Glomerular visceral epithelial cell (primary cell): ENCODE measurements at regions not wholly inside any gene's neighbourhood (a gene's known extent, or its start where the extent isn't known, plus 50 kb on each side); places are given as distances from the start of the nearest gene placed in this dataset.
A peak's percentile ranks its signal among the peaks of the same experiment; 100 is the strongest.
"Not testable (repeated sequence)": the region's sequence is repeated elsewhere in the genome, so short reads cannot be mapped to it uniquely, and the experiment has no call there.

Experiments used
- DNase-seq: peaks from one replicate; pipeline ENCODE4 v3.0.0-alpha.2; 2016; ENCODE audit errors: extremely low spot score

DNA sequence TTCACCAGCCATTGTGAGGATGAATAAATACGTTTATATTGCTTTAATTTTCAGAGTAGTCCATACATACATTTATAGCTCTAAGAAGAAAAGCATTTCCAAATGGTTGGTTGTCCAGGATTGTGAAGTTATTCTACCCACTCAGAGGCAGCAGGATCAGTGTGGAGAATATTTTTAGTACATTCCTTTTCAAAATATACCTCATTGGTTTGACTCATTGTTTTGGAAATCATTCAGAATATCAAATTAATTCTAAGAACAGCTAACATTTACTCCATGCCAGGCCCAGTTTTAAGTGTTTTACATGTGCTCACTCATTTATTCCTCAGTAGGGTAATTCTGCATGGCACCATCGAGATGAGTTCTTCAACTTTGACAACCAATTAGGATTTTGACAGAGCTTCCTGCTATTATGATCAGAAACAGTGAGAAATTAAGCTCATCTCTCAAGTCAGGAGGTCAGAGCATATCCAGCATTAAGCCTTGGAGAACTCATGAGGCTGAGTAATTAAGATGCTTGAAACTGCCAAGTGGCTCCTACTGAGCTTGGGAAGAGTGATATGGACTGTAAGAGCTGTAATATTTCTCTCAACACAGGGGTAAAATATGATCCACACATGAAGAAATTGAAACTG, 153.3 kb upstream of the CLEC14A start:
- no peak for DNase-seq

DNA sequence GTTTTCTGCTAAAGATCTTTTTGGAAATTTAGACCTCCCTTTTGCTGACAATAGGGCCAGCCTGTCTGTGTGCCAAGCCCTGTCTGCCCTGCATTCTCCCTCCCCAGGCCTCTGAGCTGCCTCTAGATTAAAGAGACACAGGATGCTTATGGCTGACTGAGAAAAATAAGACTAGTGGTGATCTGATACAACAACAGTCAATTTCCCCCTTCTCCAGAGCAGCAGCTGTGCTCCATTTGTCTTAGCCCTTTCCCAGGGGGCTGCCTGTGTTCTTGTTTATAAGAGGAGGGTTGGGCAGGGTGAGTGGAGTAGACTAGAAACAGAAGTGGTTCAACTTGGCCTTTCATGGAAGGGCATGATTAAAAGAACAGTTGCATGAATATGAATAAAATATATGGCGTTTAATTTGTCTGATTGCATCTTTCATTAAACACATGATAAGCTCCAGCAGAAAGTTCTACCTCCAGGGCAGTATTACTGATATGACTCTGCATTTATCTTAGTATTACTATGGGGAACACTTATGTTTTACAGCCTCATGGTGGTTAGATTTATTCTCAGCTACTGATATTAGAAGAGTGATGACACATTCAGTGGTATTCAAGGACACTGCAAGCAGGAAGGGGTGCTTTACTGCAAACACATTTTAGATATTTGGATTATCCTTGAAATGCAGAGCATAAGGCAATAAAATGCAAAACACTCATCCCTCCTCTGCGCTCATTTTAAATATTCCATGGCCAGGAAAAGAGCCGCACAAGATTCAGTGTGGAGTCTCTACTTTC, 150.2 kb upstream of the CLEC14A start:
- no peak for DNase-seq

GRCh38 chr14:38404616-38405015, 148.7 kb upstream of the CLEC14A start:
- DNase-seq, result no peak

DNA sequence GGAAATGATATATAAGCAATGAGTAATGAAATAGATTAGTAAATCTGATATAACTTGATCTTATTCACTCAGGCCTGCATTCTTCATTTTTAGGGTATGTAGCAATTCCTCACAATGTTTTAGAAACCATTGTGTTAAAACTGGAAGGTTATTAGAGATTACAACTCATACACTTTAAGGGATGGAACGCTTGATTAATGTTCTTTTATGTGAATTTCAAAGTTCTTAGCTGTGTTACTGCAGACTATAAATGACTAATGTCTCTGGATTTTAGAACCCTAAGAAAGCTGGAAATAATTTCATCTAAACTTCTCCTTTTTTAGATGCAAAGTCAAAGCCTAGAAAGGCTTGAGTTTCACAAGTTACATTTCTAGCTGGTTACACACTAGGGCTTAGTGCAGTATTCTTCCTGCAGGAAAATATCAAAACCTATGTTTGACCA, 148.2 kb upstream of the CLEC14A start:
- no peak for DNase-seq

DNA sequence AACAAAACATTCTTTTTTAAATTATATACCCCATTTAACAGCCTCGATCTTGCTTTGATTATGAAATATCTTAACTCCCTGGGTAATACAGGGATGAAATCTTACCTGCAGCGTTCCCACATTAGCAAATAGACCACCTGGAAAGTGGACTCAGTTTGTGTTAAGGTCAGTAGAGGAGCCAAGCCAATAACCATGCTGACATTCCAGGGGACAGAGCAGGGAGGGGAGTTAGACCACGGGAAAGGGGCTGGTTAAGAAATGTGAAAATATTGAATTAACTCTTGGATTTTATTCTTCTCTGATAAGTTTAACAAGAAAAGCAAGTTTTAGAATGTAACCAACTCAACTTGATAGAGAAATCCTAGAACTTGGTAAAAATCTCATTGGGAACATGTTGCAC, 144.9 kb upstream of the CLEC14A start:
- no peak for DNase-seq

DNA sequence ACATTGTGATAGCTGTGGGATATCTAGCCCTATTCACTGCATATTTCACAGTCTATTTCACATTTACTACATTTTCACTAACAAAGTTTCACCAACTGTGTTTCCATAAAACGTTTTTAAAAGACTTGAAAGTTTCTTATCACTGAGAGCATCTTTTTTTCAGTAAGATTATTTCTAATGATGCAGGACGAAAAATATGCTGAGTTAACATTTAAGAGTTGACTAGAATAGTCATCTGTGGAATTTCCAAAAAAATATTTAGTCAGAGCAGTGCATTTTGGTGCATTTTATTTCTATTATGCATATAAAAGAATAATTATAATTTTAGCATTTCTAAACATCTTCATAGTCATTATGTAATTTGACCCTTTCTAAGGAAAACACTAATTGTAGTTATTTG, 143.8 kb upstream of the CLEC14A start:
- DNase-seq, result no peak

GRCh38 chr14:38394767-38395166, 138.9 kb upstream of the CLEC14A start:
- no peak for DNase-seq

- no peak for DNase-seq
Observed at GRCh38 chr14:38394064-38394463, 138.2 kb upstream of the CLEC14A start.

GRCh38 chr14:38391334-38391733, 135.4 kb upstream of the CLEC14A start:
- DNase-seq, result no peak

GRCh38 chr14:38389681-38390080, 133.8 kb upstream of the CLEC14A start:
- DNase-seq, result no peak

DNA sequence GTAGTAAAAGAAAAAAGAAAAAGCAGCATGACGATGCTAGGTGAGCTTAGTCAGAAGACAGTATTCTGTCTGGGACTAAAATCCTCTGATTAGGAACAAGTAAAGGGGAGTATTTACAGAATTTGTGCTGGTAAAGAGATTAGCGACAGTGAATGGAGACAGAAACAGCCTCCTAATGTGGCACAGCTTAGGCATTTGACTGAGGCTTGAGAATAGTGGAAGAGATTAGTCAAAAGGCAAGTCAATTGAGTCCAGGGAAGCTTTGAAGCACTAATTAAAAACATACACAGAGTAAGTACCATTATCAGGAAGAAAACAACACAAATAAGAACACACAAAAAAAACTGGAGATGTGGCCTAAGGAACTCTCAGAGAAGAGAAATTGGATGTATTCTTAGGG, 131.9 kb upstream of the CLEC14A start:
- DNase-seq, result no peak

- no peak for DNase-seq
Observed at GRCh38 chr14:38385836-38386235, 129.9 kb upstream of the CLEC14A start.

DNA sequence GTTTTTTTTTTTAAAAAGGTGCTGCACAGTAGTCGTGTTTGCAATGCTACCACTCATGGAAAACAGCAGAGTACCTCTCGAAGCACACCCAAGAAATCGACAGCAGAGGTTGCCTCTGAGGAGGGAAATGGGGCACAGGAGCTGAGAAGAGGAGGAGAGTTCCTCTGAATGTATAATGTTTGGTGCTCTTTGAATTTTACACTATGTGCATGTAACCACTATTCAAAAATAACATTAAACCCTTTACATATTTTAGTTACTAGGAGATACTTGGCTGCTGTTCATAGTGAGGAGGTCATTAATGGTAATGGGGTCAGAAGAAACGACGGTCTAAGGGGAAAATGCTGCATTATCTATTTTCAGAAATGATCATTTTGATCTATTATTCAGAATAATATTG, 129.4 kb upstream of the CLEC14A start:
- no peak for DNase-seq

- no peak for DNase-seq
Observed at GRCh38 chr14:38384741-38385140, 128.8 kb upstream of the CLEC14A start.

GRCh38 chr14:38367922-38368321, 112.0 kb upstream of the CLEC14A start:
- no peak for DNase-seq

GRCh38 chr14:38366374-38366773, 110.5 kb upstream of the CLEC14A start:
- no peak for DNase-seq

GRCh38 chr14:38363217-38363616, 107.3 kb upstream of the CLEC14A start:
- no peak for DNase-seq

DNA sequence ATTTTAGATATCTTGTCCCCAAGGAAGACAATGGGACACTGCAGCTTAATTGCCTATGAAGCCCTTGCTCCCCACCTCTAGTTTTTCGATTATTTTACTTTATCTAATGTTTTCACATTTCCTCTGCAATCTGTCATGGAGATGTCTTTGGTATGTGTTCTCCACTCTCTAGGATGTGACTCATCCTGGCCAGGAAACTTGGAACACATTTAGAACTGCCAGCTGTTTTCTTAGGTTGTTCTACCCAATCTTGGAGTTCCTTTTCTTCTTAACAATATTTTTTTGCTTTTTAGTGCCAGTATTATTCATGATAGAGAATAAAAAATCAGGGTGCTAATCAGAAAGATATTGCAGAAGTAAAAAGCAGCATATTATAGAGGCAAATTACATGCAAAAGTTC, 101.7 kb upstream of the CLEC14A start:
- peak; percentile 37 for DNase-seq

GRCh38 chr14:38355473-38355872, 99.6 kb upstream of the CLEC14A start:
- not testable (repeated sequence) for DNase-seq

DNA sequence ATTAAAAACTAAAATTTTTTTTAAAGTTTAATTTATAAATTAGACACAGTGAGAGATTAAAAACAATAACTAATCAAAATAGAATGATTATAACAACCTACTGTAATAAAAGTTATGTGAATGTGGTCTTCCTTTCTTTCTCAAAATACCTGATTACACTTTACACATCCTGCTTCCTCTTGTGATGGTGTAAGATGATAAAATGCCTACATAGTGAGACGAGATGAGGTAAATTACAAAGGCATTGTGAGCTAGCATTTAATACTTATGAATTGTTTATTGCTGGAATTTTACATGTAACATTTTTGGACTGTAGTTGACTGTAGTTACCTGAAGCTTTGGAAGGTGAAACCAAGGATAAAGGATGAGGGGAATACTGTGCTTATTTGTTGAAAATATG, 94.2 kb upstream of the CLEC14A start:
- no peak for DNase-seq

DNA sequence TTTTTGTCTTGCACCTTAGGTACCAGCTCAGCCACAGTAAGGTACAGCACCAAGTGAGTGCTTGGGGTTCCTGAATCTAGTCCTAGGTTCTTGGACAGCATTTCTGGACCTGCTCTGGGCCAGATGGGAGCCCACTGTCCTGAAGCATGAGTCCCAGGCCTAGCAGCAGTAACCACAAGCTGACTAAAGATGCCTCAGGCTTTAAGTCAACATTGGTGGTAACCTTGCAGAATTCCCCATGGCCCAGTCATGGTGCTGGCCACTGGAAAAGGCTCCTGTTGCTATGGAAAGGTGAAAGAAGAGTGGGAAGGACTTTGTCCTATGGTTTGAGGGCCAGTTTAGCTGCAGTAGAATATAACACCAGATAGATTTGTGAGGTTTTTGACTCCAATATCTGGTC, 86.9 kb upstream of the CLEC14A start:
- peak; percentile 72 for DNase-seq

DNA sequence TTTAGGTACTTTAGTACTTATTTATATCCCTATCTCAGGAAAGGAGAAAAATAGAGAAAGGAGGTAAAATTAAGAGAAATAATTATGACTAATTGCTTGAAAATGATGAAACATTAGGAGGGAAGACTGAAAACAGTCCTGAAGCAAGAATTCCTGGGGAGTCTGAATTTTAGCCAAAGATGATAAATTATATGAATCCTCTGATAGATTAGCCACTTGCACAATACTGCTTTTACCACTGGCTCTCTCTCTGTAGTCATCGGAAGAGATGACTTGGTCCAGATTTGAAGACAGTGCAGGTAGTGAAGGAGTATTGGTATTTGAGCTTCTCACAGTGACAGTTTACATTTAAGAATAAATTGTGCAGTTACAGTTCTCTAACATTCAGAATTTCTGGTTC, 83.8 kb upstream of the CLEC14A start:
- no peak for DNase-seq

- no peak for DNase-seq
Observed at GRCh38 chr14:38336298-38336697, 80.4 kb upstream of the CLEC14A start.

DNA sequence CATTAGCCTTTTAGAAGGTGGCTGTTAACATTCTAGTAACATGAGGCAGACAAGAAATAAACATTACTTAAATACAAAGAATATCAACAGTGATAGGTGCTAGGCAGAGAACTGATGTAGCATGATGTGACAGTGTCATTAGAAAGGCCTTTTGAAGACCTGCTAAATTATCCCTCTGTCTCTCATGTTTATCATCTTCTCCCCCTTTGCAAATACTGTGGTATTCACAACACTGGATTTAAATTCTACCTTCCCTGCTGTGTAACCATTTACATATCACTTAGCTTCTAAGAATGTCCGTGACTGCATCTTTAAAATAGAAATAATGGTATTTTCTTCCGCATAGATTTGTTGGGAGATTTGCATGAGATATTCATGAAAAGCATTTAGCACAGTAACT, 74.4 kb upstream of the CLEC14A start:
- no peak for DNase-seq
